ENCODE measurements at regions not wholly inside any gene's neighbourhood (a gene's known extent, or its start where the extent isn't known, plus 50 kb on each side); places are given as distances from the start of the nearest gene placed in this dataset.

DNA sequence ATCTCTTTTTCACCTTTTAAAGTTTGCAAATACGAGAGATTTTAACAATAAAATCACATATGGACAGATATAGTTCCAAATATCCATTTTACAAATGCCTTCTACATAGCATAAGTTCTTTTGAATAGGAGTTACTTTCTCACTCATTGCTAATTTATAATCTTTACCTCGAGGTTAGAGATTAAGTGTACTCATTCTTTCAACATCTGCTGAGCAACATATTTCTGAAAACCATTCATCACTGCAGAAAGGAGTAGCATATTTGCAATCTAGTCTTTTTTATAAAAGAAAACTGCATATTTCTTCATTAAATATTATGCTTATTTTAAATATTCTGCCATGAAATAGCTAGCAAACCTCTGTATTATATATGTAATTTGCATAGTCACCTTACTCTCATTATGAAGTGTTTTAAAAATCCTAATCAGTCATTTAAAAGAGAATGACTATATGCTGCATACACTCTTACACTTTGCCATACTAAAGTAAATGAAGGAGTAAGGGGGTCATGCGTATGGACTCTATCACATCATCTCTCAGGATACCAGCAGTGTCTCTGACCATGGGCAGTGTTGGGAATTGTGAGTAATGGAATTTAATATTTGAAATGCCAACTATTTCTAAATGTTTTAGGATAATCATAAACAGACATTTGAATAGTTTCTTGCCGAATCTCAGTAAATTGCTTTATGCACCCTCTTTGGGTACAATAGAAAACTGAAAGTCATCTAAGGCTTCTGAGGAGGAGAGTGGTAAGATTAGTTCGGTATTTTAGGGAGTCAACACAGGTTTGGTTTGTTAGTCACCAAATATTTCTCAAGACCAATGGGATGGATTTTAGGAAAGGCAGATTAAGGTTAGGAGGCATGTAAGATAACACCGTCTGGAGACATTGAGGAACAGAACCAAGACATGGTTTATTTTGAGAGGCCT is 524.8 kb upstream of the ATP2B1 start:
- TF ChIP-seq, protein P1, sequence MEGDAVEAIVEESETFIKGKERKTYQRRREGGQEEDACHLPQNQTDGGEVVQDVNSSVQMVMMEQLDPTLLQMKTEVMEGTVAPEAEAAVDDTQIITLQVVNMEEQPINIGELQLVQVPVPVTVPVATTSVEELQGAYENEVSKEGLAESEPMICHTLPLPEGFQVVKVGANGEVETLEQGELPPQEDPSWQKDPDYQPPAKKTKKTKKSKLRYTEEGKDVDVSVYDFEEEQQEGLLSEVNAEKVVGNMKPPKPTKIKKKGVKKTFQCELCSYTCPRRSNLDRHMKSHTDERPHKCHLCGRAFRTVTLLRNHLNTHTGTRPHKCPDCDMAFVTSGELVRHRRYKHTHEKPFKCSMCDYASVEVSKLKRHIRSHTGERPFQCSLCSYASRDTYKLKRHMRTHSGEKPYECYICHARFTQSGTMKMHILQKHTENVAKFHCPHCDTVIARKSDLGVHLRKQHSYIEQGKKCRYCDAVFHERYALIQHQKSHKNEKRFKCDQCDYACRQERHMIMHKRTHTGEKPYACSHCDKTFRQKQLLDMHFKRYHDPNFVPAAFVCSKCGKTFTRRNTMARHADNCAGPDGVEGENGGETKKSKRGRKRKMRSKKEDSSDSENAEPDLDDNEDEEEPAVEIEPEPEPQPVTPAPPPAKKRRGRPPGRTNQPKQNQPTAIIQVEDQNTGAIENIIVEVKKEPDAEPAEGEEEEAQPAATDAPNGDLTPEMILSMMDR (IDR thresholded peaks at IDR 0.05) = no peak
- TF ChIP-seq POLR2A (IDR thresholded peaks at IDR 0.05) = no peak

Measured in heart left ventricle (tissue), 13 donors.